Smooth muscle cell (in vitro differentiated cells): ENCODE measurements at regions not wholly inside any gene's neighbourhood (a gene's known extent, or its start where the extent isn't known, plus 50 kb on each side); places are given as distances from the start of the nearest gene placed in this dataset.

ENCODE experiments used
- DNase-seq: peaks from one replicate; lab custom pipeline; 2025; ENCODE audit not compliant: unreplicated experiment; lab: John Stamatoyannopoulos, UW
- H2AFZ ChIP-seq: fragments of 200-600 bp; sonication (generic); 2 replicates; pipeline ENCODE4 v1.6.0; 2016; ENCODE audit warnings: antibody characterized with exemption, low read depth, mild to moderate bottlenecking
- H3F3A ChIP-seq: fragments of 200-600 bp; sonication (generic); 2 replicates; pipeline ENCODE4 v1.6.0; 2017; ENCODE audit warnings: antibody characterized with exemption, low read depth
- H3K27ac ChIP-seq: fragments of 200-600 bp; sonication (generic); 2 replicates; pipeline ENCODE4 v1.5.1; 2016; ENCODE audit warnings: low read depth, mild to moderate bottlenecking
- H3K27me3 ChIP-seq: fragments of 200-600 bp; sonication (generic); 2 replicates; pipeline ENCODE4 v1.6.1; 2016; ENCODE audit warnings: low read depth, mild to moderate bottlenecking
- H3K36me3 ChIP-seq: fragments of 200-600 bp; sonication (generic); 2 replicates; pipeline ENCODE4 v1.5.1; 2016; ENCODE audit warnings: low read depth
- H3K4me1 ChIP-seq: fragments of 200-600 bp; sonication (generic); 2 replicates; pipeline ENCODE4 v1.5.1; 2016; ENCODE audit warnings: low read depth
- H3K4me2 ChIP-seq: fragments of 200-600 bp; sonication (generic); 2 replicates; pipeline ENCODE4 v1.6.0; 2016; ENCODE audit warnings: mild to moderate bottlenecking
- H3K4me3 ChIP-seq: fragments of 200-600 bp; sonication (generic); 2 replicates; pipeline ENCODE4 v1.5.1; 2016; ENCODE audit warnings: mild to moderate bottlenecking
- H3K79me2 ChIP-seq: fragments of 200-600 bp; sonication (generic); 2 replicates; pipeline ENCODE4 v1.6.0; 2016; ENCODE audit warnings: low read depth, mild to moderate bottlenecking
- H3K9ac ChIP-seq: fragments of 200-600 bp; sonication (generic); 2 replicates; pipeline ENCODE4 v1.6.0; 2016; ENCODE audit warnings: low read depth
- H3K9me3 ChIP-seq: fragments of 200-600 bp; sonication (generic); replicated peaks from 2 replicates; pipeline ENCODE4 v1.5.1; 2016; ENCODE audit warnings: low read depth
- H4K20me1 ChIP-seq: fragments of 200-600 bp; sonication (generic); 2 replicates; pipeline ENCODE4 v1.6.0; 2016; ENCODE audit warnings: low read depth
- WGBS: methylation state at CpG from one replicate; pipeline ENCODE4 v1.1.7; 2016; ENCODE audit warnings: low lambda C conversion rate; 5-methylcytosine and 5-hydroxymethylcytosine counted together
- TF ChIP-seq, protein P1 (sequence below): fragments of 200-600 bp; sonication (generic); IDR thresholded peaks from 2 replicates; pipeline ENCODE4 v1.5.1; 2017; ENCODE audit warnings: borderline replicate concordance, mild to moderate bottlenecking, antibody characterized with exemption; ENCODE audit not compliant: insufficient read depth, poor library complexity, severe bottlenecking

DNA sequence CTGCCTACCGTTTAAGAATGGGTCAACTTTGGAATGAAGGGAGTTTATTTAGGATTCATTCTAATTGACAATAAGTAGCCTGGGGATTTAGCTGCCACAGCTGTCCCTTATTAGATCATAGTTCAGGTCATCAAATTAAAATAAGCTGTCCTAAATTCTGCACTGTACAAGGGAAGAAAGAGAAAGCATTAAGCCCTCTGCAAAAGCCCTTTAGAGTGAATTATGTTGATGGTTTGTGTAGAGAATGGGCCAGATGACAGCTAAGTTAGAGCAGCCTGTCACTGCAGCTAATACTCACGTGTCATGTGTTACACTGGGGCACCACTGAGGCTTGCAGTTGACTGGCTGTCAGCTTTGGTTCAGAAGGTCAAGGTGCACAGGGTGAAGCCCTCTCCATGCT lies 737.1 kb upstream of the SLC10A2 start:
- Histone ChIP-seq H3K27me3 (no peaks in the 10 kb centered on the region), H3K4me3 (no peak overlapping the region), H3K9ac (no peak overlapping the region), H3K9me3 (no peaks in the 10 kb centered on the region), H2AFZ (no peak overlapping the region), H3K4me1 (no peaks in the 10 kb centered on the region), H3K4me2 (no peak overlapping the region), H4K20me1 (no peaks in the 10 kb centered on the region), H3F3A (no peaks in the 10 kb centered on the region), H3K36me3 (no peaks in the 10 kb centered on the region), H3K79me2 (no peaks in the 10 kb centered on the region), H3K27ac (no peak overlapping the region)
- TF ChIP-seq, protein P1, sequence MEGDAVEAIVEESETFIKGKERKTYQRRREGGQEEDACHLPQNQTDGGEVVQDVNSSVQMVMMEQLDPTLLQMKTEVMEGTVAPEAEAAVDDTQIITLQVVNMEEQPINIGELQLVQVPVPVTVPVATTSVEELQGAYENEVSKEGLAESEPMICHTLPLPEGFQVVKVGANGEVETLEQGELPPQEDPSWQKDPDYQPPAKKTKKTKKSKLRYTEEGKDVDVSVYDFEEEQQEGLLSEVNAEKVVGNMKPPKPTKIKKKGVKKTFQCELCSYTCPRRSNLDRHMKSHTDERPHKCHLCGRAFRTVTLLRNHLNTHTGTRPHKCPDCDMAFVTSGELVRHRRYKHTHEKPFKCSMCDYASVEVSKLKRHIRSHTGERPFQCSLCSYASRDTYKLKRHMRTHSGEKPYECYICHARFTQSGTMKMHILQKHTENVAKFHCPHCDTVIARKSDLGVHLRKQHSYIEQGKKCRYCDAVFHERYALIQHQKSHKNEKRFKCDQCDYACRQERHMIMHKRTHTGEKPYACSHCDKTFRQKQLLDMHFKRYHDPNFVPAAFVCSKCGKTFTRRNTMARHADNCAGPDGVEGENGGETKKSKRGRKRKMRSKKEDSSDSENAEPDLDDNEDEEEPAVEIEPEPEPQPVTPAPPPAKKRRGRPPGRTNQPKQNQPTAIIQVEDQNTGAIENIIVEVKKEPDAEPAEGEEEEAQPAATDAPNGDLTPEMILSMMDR: no peak
- WGBS: 67% methylated on average over 2 of the region's 2 CpGs
- no peak for DNase-seq

DNA sequence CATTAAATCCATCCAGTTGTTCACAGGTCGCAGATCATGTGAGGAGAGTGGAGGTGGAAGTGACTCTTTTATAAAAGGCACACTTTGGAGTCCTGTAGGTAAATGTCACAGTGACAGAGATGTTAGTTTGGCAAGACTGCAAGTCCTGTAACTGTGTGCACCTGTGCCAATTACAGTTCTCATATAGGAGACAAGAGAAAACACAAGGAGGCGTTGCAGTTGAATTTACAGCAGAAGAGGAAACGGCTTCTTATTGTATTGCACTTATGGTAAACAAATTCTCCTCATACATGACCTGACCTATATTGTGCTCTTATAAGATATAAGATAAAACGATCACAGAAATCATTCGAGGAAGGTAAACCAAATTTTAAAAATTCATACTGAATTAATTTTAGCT lies 732.8 kb upstream of the SLC10A2 start:
- no peaks in the 10 kb centered on the region for H3K4me1 ChIP-seq
- TF ChIP-seq, protein P1: no peak
- H3K9me3 ChIP-seq: no peaks in the 10 kb centered on the region
- no peaks in the 10 kb centered on the region for H3K79me2 ChIP-seq
- H2AFZ ChIP-seq: no peak overlapping the region
- no peak overlapping the region for H3K9ac ChIP-seq
- H3K36me3 ChIP-seq: no peaks in the 10 kb centered on the region
- H3F3A ChIP-seq: no peaks in the 10 kb centered on the region
- WGBS: 89% methylated on average over 5 of the region's 5 CpGs
- no peak for DNase-seq
- H3K27ac ChIP-seq: no peak overlapping the region
- H3K27me3 ChIP-seq: no peaks in the 10 kb centered on the region
- no peak overlapping the region for H3K4me2 ChIP-seq
- no peak overlapping the region for H3K4me3 ChIP-seq
- H4K20me1 ChIP-seq: no peaks in the 10 kb centered on the region

DNA sequence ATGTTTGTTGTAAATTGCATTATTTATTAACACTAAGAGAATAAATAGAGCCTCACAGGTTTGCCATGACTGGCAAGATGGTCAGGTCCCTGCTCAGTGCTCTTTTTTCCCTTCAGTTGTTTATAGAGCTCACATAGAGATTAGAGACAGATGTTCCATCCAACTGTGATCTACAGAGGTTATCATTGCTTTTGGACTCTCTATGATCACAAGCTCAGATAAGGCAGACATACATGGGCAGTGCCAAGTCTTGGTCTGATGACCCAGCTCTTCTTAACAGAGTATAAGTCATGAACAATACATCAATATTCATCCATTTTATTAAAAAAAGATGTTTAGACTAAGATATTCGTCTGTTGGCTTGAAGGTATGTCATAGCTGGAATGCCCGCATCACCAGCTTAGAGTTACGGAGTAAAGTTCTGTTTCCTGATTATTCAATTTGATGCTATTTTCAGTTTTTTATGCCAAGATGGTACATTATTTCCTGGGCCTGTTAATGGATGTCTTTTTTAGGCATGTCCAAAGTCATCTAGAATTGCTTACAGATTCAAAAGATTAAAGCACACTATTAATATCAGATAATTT lies 729.8 kb upstream of the SLC10A2 start:
- Histone ChIP-seq H4K20me1 (no peaks in the 10 kb centered on the region), H3K4me3 (no peak overlapping the region), H3K27me3 (no peaks in the 10 kb centered on the region), H3K9ac (no peak overlapping the region), H3K9me3 (no peaks in the 10 kb centered on the region), H3K4me1 (no peaks in the 10 kb centered on the region), H3K4me2 (no peak overlapping the region), H3K79me2 (no peaks in the 10 kb centered on the region), H3F3A (no peaks in the 10 kb centered on the region), H3K27ac (no peak overlapping the region), H3K36me3 (no peaks in the 10 kb centered on the region), H2AFZ (no peak overlapping the region)
- TF ChIP-seq, protein P1: no peak
- DNase-seq: no peak
- 76% methylated on average over 3 of the region's 3 CpGs for WGBS

DNA sequence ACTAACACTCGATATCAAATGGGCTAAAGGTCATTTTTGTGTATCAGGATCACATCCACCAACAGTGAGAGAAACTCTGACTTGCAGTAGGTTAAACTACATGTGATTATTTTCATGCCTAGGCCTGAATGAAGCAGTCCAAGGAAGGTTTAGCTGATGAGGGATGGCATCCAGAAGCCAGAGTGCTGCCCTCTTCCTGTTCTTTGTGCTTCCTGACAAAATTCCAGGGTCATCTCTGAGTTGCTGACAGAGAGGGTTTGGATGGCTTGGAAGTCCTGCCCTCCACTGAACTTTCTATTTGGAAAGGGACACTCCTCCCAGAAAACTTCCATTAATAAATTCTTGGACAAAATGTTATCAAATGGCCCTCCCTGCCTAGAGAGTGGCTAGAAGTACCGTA lies 728.3 kb upstream of the SLC10A2 start:
- H3K9me3 ChIP-seq: no peaks in the 10 kb centered on the region
- TF ChIP-seq, protein P1: no peak
- no peak overlapping the region for H3K9ac ChIP-seq
- no peak overlapping the region for H3K4me2 ChIP-seq
- H3K4me1 ChIP-seq: no peaks in the 10 kb centered on the region
- WGBS: 85% methylated on average over 2 of the region's 2 CpGs
- H2AFZ ChIP-seq: no peak overlapping the region
- no peaks in the 10 kb centered on the region for H3K36me3 ChIP-seq
- H3K27me3 ChIP-seq: no peaks in the 10 kb centered on the region
- H3K79me2 ChIP-seq: no peaks in the 10 kb centered on the region
- H3K27ac ChIP-seq: no peak overlapping the region
- H3F3A ChIP-seq: no peaks in the 10 kb centered on the region
- no peaks in the 10 kb centered on the region for H4K20me1 ChIP-seq
- DNase-seq: no peak
- no peak overlapping the region for H3K4me3 ChIP-seq
